H1 (cell line): ENCODE measurements at regions not wholly inside any gene's neighbourhood (a gene's known extent, or its start where the extent isn't known, plus 50 kb on each side); places are given as distances from the start of the nearest gene placed in this dataset.

Source experiments
- BACH1 ChIP-seq: IDR thresholded peaks from 2 replicates; pipeline ENCODE4 v1.6.1; 2012; ENCODE audit warnings: low read length, improper control_type of control experiment
- CTCF ChIP-seq, 3 experiments: IDR thresholded peaks; 1 replicate in 2 of 3; 2 replicates in 1 of 3; pipeline versions ENCODE4 v1.5.1 to v1.6.1; 2011; ENCODE audit warnings: low read length in 3 of 3, mild to moderate bottlenecking in 3 of 3, inconsistent platforms in 2 of 3, low read depth in 1 of 3, moderate library complexity in 1 of 3; ENCODE audit not compliant: insufficient read depth in 1 of 3; ENCODE audit errors: control extremely low read depth in 1 of 3
- JUN ChIP-seq: IDR thresholded peaks from 2 replicates; pipeline ENCODE4 v1.6.1; 2011; ENCODE audit warnings: low read depth, mild to moderate bottlenecking, improper control_type of control experiment, low read length
- POLR2A ChIP-seq, 2 experiments: IDR thresholded peaks; 1 replicate in 1 of 2; 2 replicates in 1 of 2; pipeline ENCODE4 v1.6.1; 2011; ENCODE audit warnings: low read depth in 2 of 2, low read length in 2 of 2, mild to moderate bottlenecking in 2 of 2; ENCODE audit errors: control extremely low read depth in 1 of 2
- RBBP5 ChIP-seq: IDR thresholded peaks from 2 replicates; pipeline ENCODE4 v1.7.1; 2012; ENCODE audit warnings: low read depth, mild to moderate bottlenecking, inconsistent platforms, low read length, moderate library complexity, borderline replicate concordance
- SIN3A ChIP-seq, 2 experiments: IDR thresholded peaks in 1 of 2; conservative IDR thresholded peaks in 1 of 2; 2 replicates each; pipeline ENCODE4 v1.6.1; 2011 to 2012; ENCODE audit warnings: low read length in 2 of 2, improper control_type of control experiment in 1 of 2, low read depth in 1 of 2, mild to moderate bottlenecking in 1 of 2
- ZNF274 ChIP-seq: IDR thresholded peaks from 2 replicates; pipeline ENCODE4 v1.7.0; 2012; ENCODE audit warnings: low read length, borderline replicate concordance; ENCODE audit errors: extremely low read depth

GRCh38 chr16:54687043-54687899, 243.4 kb upstream of the IRX5 start (continued):
- no peak for TF ChIP-seq CTCF (IDR thresholded peaks at IDR 0.05; ENCODE audit: control extremely low read depth in 1 of 3, insufficient read depth in 1 of 3, low read depth in 1 of 3, low read length in 3 of 3)
- TF ChIP-seq POLR2A (IDR thresholded peaks at IDR 0.05; ENCODE audit: control extremely low read depth in 1 of 2, low read depth in 2 of 2, low read length in 2 of 2), result no peak
- TF ChIP-seq ZNF274, result no peak
- TF ChIP-seq BACH1, result no peak
- TF ChIP-seq JUN, result no peak
- no peak for TF ChIP-seq SIN3A (conservative IDR thresholded peaks at IDR 0.05 in 1 of 2, IDR thresholded peaks at IDR 0.05 in 1 of 2; ENCODE audit: low read depth in 1 of 2, low read length in 2 of 2)
- no peak for TF ChIP-seq RBBP5
